ENCODE measurements at regions not wholly inside any gene's neighbourhood (a gene's known extent, or its start where the extent isn't known, plus 50 kb on each side); places are given as distances from the start of the nearest gene placed in this dataset.

GRCh38 chr7:132681951-132682350 lies 105.7 kb upstream of the PLXNA4 start:
- H3K9me3 ChIP-seq (ENCODE audit: control insufficient read depth, insufficient read depth, low read depth, low read length), result no peaks in the 10 kb centered on the region
- TF ChIP-seq REST (IDR thresholded peaks at IDR 0.05; ENCODE audit: insufficient read depth in 1 of 2, low read depth in 2 of 2, low read length in 1 of 2) (no peak), POLR2AphosphoS5 (IDR thresholded peaks at IDR 0.05; ENCODE audit: low read depth, low read length) (no peak), TCF7L2 (IDR thresholded peaks at IDR 0.05; ENCODE audit: low read depth, low read length) (no peak), CTCF (IDR thresholded peaks at IDR 0.05) (no peak), SIN3A (IDR thresholded peaks at IDR 0.05; ENCODE audit: borderline replicate concordance, insufficient read depth, low read depth, low read length) (no peak)
- ChIA-PET POLR2A (no interaction called here), CTCF (no interaction called here)
- peaks cover 4% of the 10 kb centered on the region; the same call in 1 of the 2 replicates for H3K27me3 ChIP-seq (ENCODE audit: control insufficient read depth, insufficient read depth, low read length)
- H3K27ac ChIP-seq (ENCODE audit: low read length), result no peak overlapping the region
- H3K36me3 ChIP-seq (ENCODE audit: control insufficient read depth, insufficient read depth, low read length), result no peaks in the 10 kb centered on the region
- BruUV-seq (replicated peaks), result no TSS peak
- ATAC-seq (no peak), DNase-seq (ENCODE audit: low read depth, low spot score) (no peak)
- H3K4me1 ChIP-seq (ENCODE audit: control insufficient read depth, insufficient read depth, low read length), result no peaks in the 10 kb centered on the region
- no peak overlapping the region for H3K4me3 ChIP-seq (ENCODE audit: low read depth in 2 of 2, low read length in 2 of 2)
- intact Hi-C loops (cut with micrococcal nuclease; ENCODE audit: unreplicated experiment) (no loop called here), in situ Hi-C loops (cut with HindIII; ENCODE audit: low pct_unique_long_range_greater_than_20kb, low sequenced_read_pairs) (no loop called here)

- DNase-seq (ENCODE audit: low read depth, low spot score), result no peak
- Histone ChIP-seq H3K36me3 (ENCODE audit: control insufficient read depth, insufficient read depth, low read length) (no peaks in the 10 kb centered on the region), H3K4me3 (ENCODE audit: low read depth in 2 of 2, low read length in 2 of 2) (no peak overlapping the region), H3K9me3 (ENCODE audit: control insufficient read depth, insufficient read depth, low read depth, low read length) (no peaks in the 10 kb centered on the region), H3K27me3 (ENCODE audit: control insufficient read depth, insufficient read depth, low read length) (peaks cover 4% of the 10 kb centered on the region; the same call in 1 of the 2 replicates), H3K27ac (ENCODE audit: low read length) (no peak overlapping the region), H3K4me1 (ENCODE audit: control insufficient read depth, insufficient read depth, low read length) (no peaks in the 10 kb centered on the region)
- in situ Hi-C loops (cut with HindIII; ENCODE audit: low pct_unique_long_range_greater_than_20kb, low sequenced_read_pairs) (no loop called here), intact Hi-C loops (cut with micrococcal nuclease; ENCODE audit: unreplicated experiment) (no loop called here)
- ATAC-seq, result no peak
- ChIA-PET POLR2A (no interaction called here), CTCF (no interaction called here)
- no TSS peak for BruUV-seq (replicated peaks)
- TF ChIP-seq REST (IDR thresholded peaks at IDR 0.05; ENCODE audit: insufficient read depth in 1 of 2, low read depth in 2 of 2, low read length in 1 of 2), result no peak
- TF ChIP-seq CTCF (IDR thresholded peaks at IDR 0.05), result no peak
- TF ChIP-seq POLR2AphosphoS5 (IDR thresholded peaks at IDR 0.05; ENCODE audit: low read depth, low read length), result no peak
- no peak for TF ChIP-seq TCF7L2 (IDR thresholded peaks at IDR 0.05; ENCODE audit: low read depth, low read length)
- no peak for TF ChIP-seq SIN3A (IDR thresholded peaks at IDR 0.05; ENCODE audit: borderline replicate concordance, insufficient read depth, low read depth, low read length)
These were observed 104.3 kb upstream of the PLXNA4 start for GRCh38 chr7:132680590-132680989.

Measured in Panc1 (cell line).